ENCODE measurements at regions not wholly inside any gene's neighbourhood (a gene's known extent, or its start where the extent isn't known, plus 50 kb on each side); places are given as distances from the start of the nearest gene placed in this dataset.

DNA sequence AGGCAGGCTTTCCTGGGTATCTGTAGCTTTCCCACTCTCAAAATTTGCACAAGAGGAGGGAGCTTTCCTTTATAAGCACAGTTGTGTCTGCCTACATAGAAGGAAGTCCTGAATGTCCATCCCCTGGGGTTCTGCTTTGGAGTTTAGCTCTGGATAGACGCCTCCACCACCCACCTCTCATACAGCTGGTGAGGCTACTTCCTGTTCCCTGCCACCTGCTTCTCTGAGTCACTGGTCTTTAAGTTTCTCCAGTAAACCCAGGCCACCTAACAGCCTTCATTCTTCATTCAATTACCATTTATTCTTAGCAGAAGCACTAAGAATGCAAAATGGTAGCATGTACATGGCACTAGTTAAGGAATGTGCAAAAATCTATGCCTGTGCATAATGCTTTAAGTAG, 407.8 kb downstream of the CDH2 start:
- TF ChIP-seq POLR2A (IDR thresholded peaks at IDR 0.05; ENCODE audit: low read depth, low read length), result no peak
- no peak for TF ChIP-seq POLR2AphosphoS5 (IDR thresholded peaks at IDR 0.05; ENCODE audit: low read depth, low read length)

Measured in GM12892 (cell line).